GM12878 (cell line): ENCODE measurements at regions not wholly inside any gene's neighbourhood (a gene's known extent, or its start where the extent isn't known, plus 50 kb on each side); places are given as distances from the start of the nearest gene placed in this dataset.

Experiments
- ATAC-seq: fragments of 200-7000 bp; cut with Tn5 transposase; 3 replicates; pipeline ENCODE4 v1.9.1; 2020; ENCODE audit warnings: mild to moderate bottlenecking, moderate library complexity
- BruUV-seq: library from RNA; stranded (reverse); fragments of 400-500 nt; replicated peaks from 2 replicates; lab custom pipeline; 2021; lab: Mats Ljungman, UMichigan
- CTCF ChIA-PET: fragments of 300-600 bp; sonication (Branson Sonifier 250); formaldehyde crosslinking; extraction: SDS; loops from one replicate; lab custom pipeline; 2021; ENCODE audit warnings: inconsistent platforms; lab: Yijun Ruan, JAX
- POLR2A ChIA-PET: fragments of 350-600 bp; formaldehyde crosslinking; extraction: SDS; loops from one replicate; lab custom pipeline; 2021; ENCODE audit warnings: inconsistent platforms; lab: Charles Lee
- RAD21 ChIA-PET: fragments of 300-600 bp; sonication (Branson Sonifier 250); formaldehyde crosslinking; loops from one replicate; lab custom pipeline; 2023; ENCODE audit warnings: antibody characterized with exemption; ENCODE audit not compliant: unreplicated experiment; lab: Charles Lee
- SMC1A ChIA-PET: fragments of 300-600 bp; sonication (Branson Sonifier 250); formaldehyde crosslinking; loops from one replicate; lab custom pipeline; 2023; ENCODE audit not compliant: unreplicated experiment, uncharacterized antibody; lab: Charles Lee
- DNase-seq: peaks from one replicate; pipeline ENCODE4 v3.0.0-alpha.2; 2011; ENCODE audit warnings: low read depth, low spot score
- FAIRE-seq: peaks from 3 replicates; lab custom pipeline; 2011; peaks lifted over from hg19 to GRCh38; lab: Jason Lieb, UNC
- H2AFZ ChIP-seq: 2 replicates; pipeline ENCODE4 v1.6.0; 2011; ENCODE audit warnings: low read depth, low read length, control low read depth; ENCODE audit not compliant: control insufficient read depth
- H3K27ac ChIP-seq: 2 replicates; pipeline ENCODE4 v1.5.1; 2011; ENCODE audit warnings: control low read depth; ENCODE audit not compliant: control insufficient read depth, insufficient read depth
- H3K27me3 ChIP-seq, 2 experiments: replicated peaks in 1 of 2; 2 replicates each; pipeline versions ENCODE4 v1.6.0 to v1.6.1; 2011; ENCODE audit warnings: low read length in 1 of 2; ENCODE audit not compliant: control insufficient read depth in 2 of 2, insufficient read depth in 2 of 2
- H3K36me3 ChIP-seq, 2 experiments: 2 replicates each; pipeline ENCODE4 v1.5.1; 2011; ENCODE audit warnings: low read length in 1 of 2; ENCODE audit not compliant: control insufficient read depth in 2 of 2, insufficient read depth in 2 of 2
- H3K4me1 ChIP-seq: 2 replicates; pipeline ENCODE4 v1.6.1; 2011; ENCODE audit warnings: mild to moderate bottlenecking, low read length, moderate library complexity, mixed read lengths; ENCODE audit not compliant: control insufficient read depth, insufficient read depth
- H3K4me2 ChIP-seq: 2 replicates; pipeline ENCODE4 v1.6.0; 2011; ENCODE audit warnings: control low read depth; ENCODE audit not compliant: control insufficient read depth, insufficient read depth
- H3K4me3 ChIP-seq: fragments of 200-600 bp; sonication (generic); 2 replicates; pipeline ENCODE4 v1.5.1; 2016
- H3K79me2 ChIP-seq: 2 replicates; pipeline ENCODE4 v1.6.0; 2011; ENCODE audit warnings: low read length; ENCODE audit not compliant: control insufficient read depth, insufficient read depth
- H3K9ac ChIP-seq: 2 replicates; pipeline ENCODE4 v1.8.0; 2011; ENCODE audit warnings: low read length, control low read depth, mixed read lengths; ENCODE audit not compliant: control insufficient read depth, insufficient read depth
- H3K9me3 ChIP-seq: replicated peaks from 3 replicates; pipeline ENCODE4 v1.5.1; 2011; ENCODE audit warnings: mild to moderate bottlenecking, low read length; ENCODE audit not compliant: control insufficient read depth, insufficient read depth
- H4K20me1 ChIP-seq: 2 replicates; pipeline ENCODE4 v1.6.0; 2011; ENCODE audit not compliant: control insufficient read depth, insufficient read depth
- BCLAF1 ChIP-seq: fragments of 450-650 bp; IDR thresholded peaks from 2 replicates; pipeline ENCODE4 v1.6.1; 2017; ENCODE audit warnings: antibody characterized with exemption, mild to moderate bottlenecking, moderate library complexity
- CHD4 ChIP-seq: fragments of 200-600 bp; sonication (generic); IDR thresholded peaks from 2 replicates; pipeline ENCODE4 v1.6.1; 2016; ENCODE audit warnings: mild to moderate bottlenecking
- E2F4 ChIP-seq: IDR thresholded peaks from 2 replicates; pipeline ENCODE4 v1.6.1; 2012; ENCODE audit warnings: low read depth, low read length, improper control_type of control experiment
- KDM1A ChIP-seq: fragments of 200-600 bp; sonication (generic); IDR thresholded peaks from 2 replicates; pipeline ENCODE4 v1.6.1; 2016; ENCODE audit warnings: borderline replicate concordance
- NFYB ChIP-seq: IDR thresholded peaks from 2 replicates; pipeline ENCODE4 v1.6.1; 2011; ENCODE audit warnings: low read depth, mild to moderate bottlenecking, low read length, improper control_type of control experiment, moderate library complexity; ENCODE audit not compliant: insufficient read depth
- NR2C2 ChIP-seq: IDR thresholded peaks from 2 replicates; pipeline ENCODE4 v1.6.1; 2011; ENCODE audit warnings: borderline replicate concordance, low read depth; ENCODE audit not compliant: control insufficient read depth, insufficient read length
- PKNOX1 ChIP-seq: fragments of 450-650 bp; IDR thresholded peaks from 2 replicates; pipeline ENCODE4 v1.6.1; 2016; ENCODE audit warnings: mild to moderate bottlenecking
- POLR2AphosphoS5 ChIP-seq: IDR thresholded peaks from 2 replicates; pipeline ENCODE4 v1.6.1; 2011; ENCODE audit warnings: mild to moderate bottlenecking, low read length, inconsistent platforms
- RB1 ChIP-seq: fragments of 450-650 bp; formaldehyde crosslinking; IDR thresholded peaks from 2 replicates; pipeline ENCODE4 v1.6.1; 2017; ENCODE audit warnings: mild to moderate bottlenecking, borderline replicate concordance
- REST ChIP-seq: IDR thresholded peaks from 2 replicates; pipeline ENCODE4 v1.6.1; 2012; ENCODE audit warnings: mild to moderate bottlenecking, low read depth, low read length
- RFX5 ChIP-seq: IDR thresholded peaks from 2 replicates; pipeline ENCODE4 v1.6.1; 2011; ENCODE audit warnings: low read depth, low read length, improper control_type of control experiment
- SMARCA5 ChIP-seq: fragments of 450-650 bp; IDR thresholded peaks from 2 replicates; pipeline ENCODE4 v1.6.1; 2017; ENCODE audit warnings: mild to moderate bottlenecking
- SPI1 ChIP-seq: IDR thresholded peaks from 2 replicates; pipeline ENCODE4 v1.6.1; 2011; ENCODE audit warnings: low read depth, mild to moderate bottlenecking, low read length, moderate library complexity, borderline replicate concordance; ENCODE audit not compliant: insufficient read depth
- ZNF207 ChIP-seq: fragments of 450-650 bp; IDR thresholded peaks from 2 replicates; pipeline ENCODE4 v1.6.1; 2014; ENCODE audit warnings: antibody characterized with exemption, mild to moderate bottlenecking, borderline replicate concordance
- ZNF274 ChIP-seq: IDR thresholded peaks from one replicate; pipeline ENCODE4 v1.8.0; 2011; ENCODE audit not compliant: insufficient read length, insufficient read depth
- WGBS: methylation state at CpG from one replicate; pipeline ENCODE4 v1.1.6; 2016; ENCODE audit warnings: low lambda C conversion rate; ENCODE audit not compliant: insufficient replicate concordance, insufficient coverage; ENCODE audit errors: missing lambda C conversion rate; 5-methylcytosine and 5-hydroxymethylcytosine counted together
- in situ Hi-C: fragments of 300-500 bp; cut with MboI; formaldehyde crosslinking; loops from 9 replicates; pipeline ENCODE4 v1.14.3; 2018; ENCODE audit warnings: mixed read lengths
- intact Hi-C: fragments of 100-400 bp; cut with micrococcal nuclease; formaldehyde crosslinking; loops from one replicate; pipeline ENCODE4 v1.14.2; 2022; ENCODE audit not compliant: unreplicated experiment

- no peak overlapping the region for H3K27ac ChIP-seq
- H3K36me3 ChIP-seq, result no peaks in the 10 kb centered on the region
- intact Hi-C loops (loop anchor here (2.0 kb wide), 1 partner anchor 22 kb away; no protein-coding TSS in a partner anchor), in situ Hi-C loops (no loop called here)
- WGBS, result 36% methylated on average over 2 of the region's 2 CpGs
- no peak overlapping the region for H2AFZ ChIP-seq
- DNase-seq, result no peak
- H3K9ac ChIP-seq, result no peak overlapping the region
- no peak overlapping the region for H3K4me3 ChIP-seq
- H3K27me3 ChIP-seq, result no peaks in the 10 kb centered on the region
- BruUV-seq, result no TSS peak
- peak; percentile 43 for ATAC-seq
- no peaks in the 10 kb centered on the region; the same call in 1 of the 2 replicates for H4K20me1 ChIP-seq
- FAIRE-seq, result peak; percentile 27
- H3K4me2 ChIP-seq, result no peak overlapping the region
- POLR2A ChIA-PET, result no interaction called here
- H3K79me2 ChIP-seq, result no peaks in the 10 kb centered on the region
- CTCF ChIA-PET, result interaction anchor here (1.2 to 6.0 kb wide), 7 partner anchors 9 to 86 kb away, joined by 3 to 58 read pairs (median 6); no protein-coding TSS in a partner anchor
- no peaks in the 10 kb centered on the region for H3K9me3 ChIP-seq
- H3K4me1 ChIP-seq, result no peaks in the 10 kb centered on the region
- TF ChIP-seq PKNOX1 (peak; percentile 78), E2F4 (no peak), SPI1 (peak; percentile 43; the same call in 1 of the 2 replicates), REST (no peak), RB1 (no peak), POLR2AphosphoS5 (no peak), BCLAF1 (no peak), NR2C2 (no peak), SMARCA5 (no peak), ZNF207 (no peak), KDM1A (no peak), ZNF274 (no peak), CHD4 (no peak), NFYB (no peak), RFX5 (no peak)
- RAD21 ChIA-PET, result interaction anchor here (2.5 to 7.1 kb wide), 2 partner anchors 20 to 28 kb away, joined by 8 to 73 read pairs; no protein-coding TSS in a partner anchor
- SMC1A ChIA-PET, result interaction anchor here (1.0 to 14.9 kb wide), 10 partner anchors 18 to 84 kb away, joined by 3 to 189 read pairs (median 4); no protein-coding TSS in a partner anchor
Observed at GRCh38 chr11:27212248-27212780, 150.7 kb downstream of the CCDC34 start.
